Endothelial cell of umbilical vein (primary cell): ENCODE measurements at regions not wholly inside any gene's neighbourhood (a gene's known extent, or its start where the extent isn't known, plus 50 kb on each side); places are given as distances from the start of the nearest gene placed in this dataset.

Experiments
- BruUV-seq: library from RNA; stranded (reverse); fragments of 400-500 nt; replicated peaks from 2 replicates; lab custom pipeline; 2021; lab: Mats Ljungman, UMichigan
- CTCF ChIA-PET: fragments of 300-600, 350-600 bp; sonication (Branson Sonifier 250); formaldehyde crosslinking; loops from one replicate; lab custom pipeline; 2021; ENCODE audit warnings: antibody characterized with exemption, inconsistent platforms; lab: Charles Lee
- POLR2A ChIA-PET: fragments of 300-600, 350-600 bp; sonication (Branson Sonifier 250); formaldehyde crosslinking; loops from one replicate; lab custom pipeline; 2021; ENCODE audit warnings: antibody characterized with exemption, inconsistent platforms; lab: Charles Lee
- DNase-seq: peaks from one replicate; pipeline ENCODE4 v3.0.0-alpha.2; 2011; ENCODE audit warnings: low read depth, low spot score
- FAIRE-seq: peaks from 2 replicates; lab custom pipeline; 2011; peaks lifted over from hg19 to GRCh38; lab: Jason Lieb, UNC
- H2AFZ ChIP-seq: 2 replicates; pipeline ENCODE4 v1.6.0; 2012; ENCODE audit warnings: low read depth, low read length, control low read depth, inconsistent platforms
- H3K27ac ChIP-seq: 2 replicates; pipeline ENCODE4 v1.5.1; 2011; ENCODE audit warnings: low read depth, mild to moderate bottlenecking, control low read depth, low read length, moderate library complexity; ENCODE audit not compliant: insufficient read depth
- H3K27me3 ChIP-seq, 2 experiments: 2 replicates each; pipeline versions ENCODE4 v1.6.0 to v1.6.1; 2011; ENCODE audit warnings: low read length in 2 of 2, mixed read lengths in 1 of 2; ENCODE audit not compliant: control insufficient read depth in 2 of 2, insufficient read depth in 2 of 2
- H3K36me3 ChIP-seq, 2 experiments: 2 replicates in 1 of 2; 3 replicates in 1 of 2; pipeline ENCODE4 v1.5.1; 2011; ENCODE audit warnings: low read length in 2 of 2, mild to moderate bottlenecking in 1 of 2, moderate library complexity in 1 of 2; ENCODE audit not compliant: control insufficient read depth in 2 of 2, insufficient read depth in 2 of 2; ENCODE audit errors: extremely low read depth in 1 of 2
- H3K4me1 ChIP-seq: 3 replicates; pipeline ENCODE4 v1.5.1; 2011; ENCODE audit warnings: mild to moderate bottlenecking, low read length; ENCODE audit not compliant: control insufficient read depth, insufficient read depth; ENCODE audit errors: extremely low read depth
- H3K4me2 ChIP-seq: 2 replicates; pipeline ENCODE4 v1.6.1; 2011; ENCODE audit warnings: low read length, control low read depth, mixed read lengths; ENCODE audit not compliant: insufficient read depth
- H3K4me3 ChIP-seq, 3 experiments: fragments of 200-600 bp in 1 of 3; sonication (generic), shearing (Covaris generic) in 1 of 3; replicated peaks in 1 of 3; 2 replicates each; pipeline ENCODE4 v1.5.1; 2011 to 2016; ENCODE audit warnings: control low read depth in 3 of 3, low read length in 3 of 3, mild to moderate bottlenecking in 2 of 3, inconsistent platforms in 1 of 3, low read depth in 1 of 3, moderate library complexity in 1 of 3; ENCODE audit not compliant: insufficient read depth in 1 of 3
- H3K79me2 ChIP-seq: 2 replicates; pipeline ENCODE4 v1.6.0; 2012; ENCODE audit warnings: low read length, inconsistent platforms; ENCODE audit not compliant: control insufficient read depth, insufficient read depth
- H3K9ac ChIP-seq: replicated peaks from 2 replicates; pipeline ENCODE3; 2011; ENCODE audit warnings: low read length, control low read depth; ENCODE audit not compliant: insufficient read depth; ENCODE audit errors: extremely low read depth
- H3K9me1 ChIP-seq: replicated peaks from 3 replicates; pipeline ENCODE4 v1.6.0; 2011; ENCODE audit warnings: mild to moderate bottlenecking, low read length; ENCODE audit not compliant: control insufficient read depth, insufficient read depth; ENCODE audit errors: extremely low read depth
- H3K9me3 ChIP-seq: replicated peaks from 2 replicates; pipeline ENCODE4 v1.5.1; 2012; ENCODE audit warnings: low read length, inconsistent platforms; ENCODE audit not compliant: control insufficient read depth, insufficient read depth
- H4K20me1 ChIP-seq: replicated peaks from 2 replicates; pipeline ENCODE3; 2011; ENCODE audit warnings: mild to moderate bottlenecking, low read length; ENCODE audit not compliant: control insufficient read depth, insufficient read depth; ENCODE audit errors: extremely low read depth
- CTCF ChIP-seq, 2 donors: IDR thresholded peaks; 1 replicate in 1 of 2; 2 replicates in 1 of 2; pipeline ENCODE4 v1.5.1; 2011; ENCODE audit warnings: low read length in 2 of 2, mild to moderate bottlenecking in 2 of 2, moderate library complexity in 2 of 2, control low read depth in 1 of 2, inconsistent platforms in 1 of 2, low read depth in 1 of 2; ENCODE audit not compliant: insufficient read depth in 1 of 2; ENCODE audit errors: extremely low read depth in 1 of 2
- EZH2 ChIP-seq: IDR thresholded peaks from 2 replicates; pipeline ENCODE4 v1.6.1; 2012; ENCODE audit warnings: borderline replicate concordance, low read depth, mild to moderate bottlenecking, moderate library complexity, low read length, inconsistent platforms; ENCODE audit not compliant: severe bottlenecking
- FOS ChIP-seq: IDR thresholded peaks from 2 replicates; pipeline ENCODE4 v1.6.1; 2011; ENCODE audit warnings: mild to moderate bottlenecking, low read length, moderate library complexity, borderline replicate concordance; ENCODE audit not compliant: insufficient read depth
- GATA2 ChIP-seq: IDR thresholded peaks from 2 replicates; pipeline ENCODE4 v1.7.0; 2011; ENCODE audit warnings: low read depth, mild to moderate bottlenecking, moderate library complexity, mixed read lengths, low read length; ENCODE audit not compliant: insufficient read length, insufficient read depth
- JUN ChIP-seq: IDR thresholded peaks from 2 replicates; pipeline ENCODE4 v1.6.1; 2011; ENCODE audit warnings: borderline replicate concordance, low read depth; ENCODE audit not compliant: insufficient read length, insufficient read depth
- MYC ChIP-seq: IDR thresholded peaks from one replicate; pipeline ENCODE4 v1.6.1; 2011; ENCODE audit warnings: mild to moderate bottlenecking, low read depth, low read length
- POLR2A ChIP-seq: IDR thresholded peaks from 2 replicates; pipeline ENCODE4 v1.6.1; 2012; ENCODE audit warnings: low read depth, mild to moderate bottlenecking, control low read depth, low read length
- POLR2AphosphoS5 ChIP-seq: IDR thresholded peaks from 2 replicates; pipeline ENCODE4 v1.6.1; 2012; ENCODE audit warnings: low read depth, mild to moderate bottlenecking, control low read depth, low read length, moderate library complexity; ENCODE audit not compliant: insufficient read depth
- dilution Hi-C: fragments of 300-500 bp; cut with MboI; formaldehyde crosslinking; loops from one replicate; pipeline ENCODE4 v1.15.0; 2019; ENCODE audit warnings: low sequenced_read_pairs; ENCODE audit not compliant: extremely low pct_ligation_motif_present
- intact Hi-C: fragments of 100-400 bp; cut with micrococcal nuclease; formaldehyde crosslinking; loops from one replicate; pipeline ENCODE4 v1.10.0; 2022
- TF ChIP-seq, protein P1 (sequence below): IDR thresholded peaks from 2 replicates; pipeline ENCODE4 v1.6.1; 2011; ENCODE audit not compliant: insufficient read depth, insufficient read length

GRCh38 chr9:82129708-82130107 lies 141.1 kb downstream of the SPATA31D1 start:
- intact Hi-C loops = no loop called here
- FAIRE-seq = no peak
- no peaks in the 10 kb centered on the region for H3K36me3 ChIP-seq
- DNase-seq = no peak
- CTCF ChIA-PET = no interaction called here
- no peaks in the 10 kb centered on the region for H4K20me1 ChIP-seq
- no peak overlapping the region for H2AFZ ChIP-seq
- H3K9me1 ChIP-seq = no peaks in the 10 kb centered on the region
- H3K4me3 ChIP-seq = no peak overlapping the region
- H3K9ac ChIP-seq = no peak overlapping the region
- TF ChIP-seq MYC = no peak
- TF ChIP-seq FOS = no peak
- H3K79me2 ChIP-seq = no peaks in the 10 kb centered on the region
- H3K27ac ChIP-seq = no peak overlapping the region
- no TSS peak for BruUV-seq
- dilution Hi-C loops = no loop called here
- no peaks in the 10 kb centered on the region for H3K27me3 ChIP-seq
- H3K9me3 ChIP-seq = no peaks in the 10 kb centered on the region
- H3K4me1 ChIP-seq = peaks cover 3% of the 10 kb centered on the region
- H3K4me2 ChIP-seq = no peak overlapping the region
- POLR2A ChIA-PET = no interaction called here

GRCh38 chr9:82130331-82131042 lies 141.9 kb downstream of the SPATA31D1 start:
- DNase-seq (no peak), FAIRE-seq (no peak)
- Histone ChIP-seq H3K9me1 (no peaks in the 10 kb centered on the region), H3K27me3 (no peaks in the 10 kb centered on the region), H3K4me1 (peaks cover 3% of the 10 kb centered on the region), H2AFZ (no peak overlapping the region), H4K20me1 (no peaks in the 10 kb centered on the region), H3K9me3 (no peaks in the 10 kb centered on the region), H3K9ac (no peak overlapping the region), H3K4me2 (no peak overlapping the region), H3K4me3 (no peak overlapping the region), H3K27ac (no peak overlapping the region), H3K36me3 (no peaks in the 10 kb centered on the region), H3K79me2 (no peaks in the 10 kb centered on the region)
- ChIA-PET CTCF (no interaction called here), POLR2A (no interaction called here)
- dilution Hi-C loops (no loop called here), intact Hi-C loops (no loop called here)
- TF ChIP-seq MYC (no peak), POLR2AphosphoS5 (no peak), CTCF (IDR thresholded peaks at IDR 0.05; ENCODE audit: extremely low read depth in 1 of 2, insufficient read depth in 1 of 2, low read depth in 1 of 2, low read length in 2 of 2) (no peak), JUN (no peak), FOS (no peak), GATA2 (no peak), POLR2A (no peak), EZH2 (no peak)
- TF ChIP-seq, protein P1, sequence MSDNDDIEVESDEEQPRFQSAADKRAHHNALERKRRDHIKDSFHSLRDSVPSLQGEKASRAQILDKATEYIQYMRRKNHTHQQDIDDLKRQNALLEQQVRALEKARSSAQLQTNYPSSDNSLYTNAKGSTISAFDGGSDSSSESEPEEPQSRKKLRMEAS = no peak
- no TSS peak for BruUV-seq
